ENCODE measurements at regions not wholly inside any gene's neighbourhood (a gene's known extent, or its start where the extent isn't known, plus 50 kb on each side); places are given as distances from the start of the nearest gene placed in this dataset.

DNA sequence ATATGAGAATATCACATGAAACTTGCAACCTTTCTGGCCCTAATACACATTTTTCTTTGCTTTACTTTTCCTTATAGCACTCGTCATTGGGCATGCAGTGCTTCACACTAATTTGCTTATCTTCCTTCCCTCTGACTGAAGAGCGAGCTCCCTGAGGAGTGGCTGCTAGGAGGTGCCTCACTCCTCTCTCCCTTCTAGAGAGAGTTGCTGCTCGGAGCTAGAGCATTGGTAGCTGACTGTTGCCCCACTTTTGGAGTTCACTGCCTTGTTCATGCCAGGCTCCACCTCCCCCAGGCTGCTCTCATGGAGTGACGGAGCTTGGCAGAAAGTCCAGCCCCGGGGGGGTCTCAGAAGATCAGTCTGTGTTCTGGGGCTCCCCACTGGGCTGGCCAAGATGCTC lies 413.2 kb downstream of the MED10 start:
- Histone ChIP-seq H3K27ac (ENCODE audit: low read depth, low read length) (no peak overlapping the region), H4K20me1 (ENCODE audit: insufficient read depth, low read length) (no peaks in the 10 kb centered on the region), H3K4me3 (ENCODE audit: insufficient read depth, low read length) (no peak overlapping the region), H3K36me3 (ENCODE audit: insufficient read depth, low read length) (no peaks in the 10 kb centered on the region), H3K27me3 (ENCODE audit: insufficient read depth, low read length) (no peaks in the 10 kb centered on the region), H3K9me3 (ENCODE audit: low read depth, low read length) (no peaks in the 10 kb centered on the region), H3K4me2 (ENCODE audit: insufficient read depth, low read length) (no peak overlapping the region), H3K4me1 (ENCODE audit: insufficient read depth, low read length) (no peaks in the 10 kb centered on the region), H3K79me2 (ENCODE audit: insufficient read depth, low read length) (no peaks in the 10 kb centered on the region), H2AFZ (ENCODE audit: low read length) (no peak overlapping the region)
- no peak for TF ChIP-seq CTCF (IDR thresholded peaks at IDR 0.05; ENCODE audit: extremely low read depth, low read depth, low read length)
- DNase-seq (ENCODE audit: insufficient read length, low spot score, missing footprints), result no peak

DNA sequence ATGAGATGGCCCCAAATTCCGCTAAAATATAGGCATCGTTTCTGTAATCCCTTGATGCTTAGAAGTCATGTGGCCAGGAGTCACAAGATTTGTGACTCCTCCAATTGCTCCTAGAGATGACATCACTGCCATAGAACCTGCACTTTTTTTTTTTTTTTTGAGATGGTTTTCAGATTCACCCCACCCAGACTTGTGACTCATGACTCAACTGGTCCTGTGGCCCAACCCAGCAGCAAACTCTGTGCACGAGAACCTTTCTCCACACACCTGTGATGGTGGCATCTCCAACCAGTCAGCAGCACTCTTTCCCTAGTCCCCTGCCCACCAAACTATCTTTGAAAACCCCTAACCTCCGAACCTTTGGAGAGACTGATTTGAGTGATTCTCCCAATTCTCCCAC lies 414.0 kb downstream of the MED10 start:
- Histone ChIP-seq H3K4me1 (ENCODE audit: insufficient read depth, low read length) (no peaks in the 10 kb centered on the region), H4K20me1 (ENCODE audit: insufficient read depth, low read length) (no peaks in the 10 kb centered on the region), H2AFZ (ENCODE audit: low read length) (no peak overlapping the region), H3K4me3 (ENCODE audit: insufficient read depth, low read length) (no peak overlapping the region), H3K27me3 (ENCODE audit: insufficient read depth, low read length) (no peaks in the 10 kb centered on the region), H3K79me2 (ENCODE audit: insufficient read depth, low read length) (no peaks in the 10 kb centered on the region), H3K36me3 (ENCODE audit: insufficient read depth, low read length) (no peaks in the 10 kb centered on the region), H3K27ac (ENCODE audit: low read depth, low read length) (no peak overlapping the region), H3K9me3 (ENCODE audit: low read depth, low read length) (no peaks in the 10 kb centered on the region), H3K4me2 (ENCODE audit: insufficient read depth, low read length) (no peak overlapping the region)
- no peak for DNase-seq (ENCODE audit: insufficient read length, low spot score, missing footprints)
- TF ChIP-seq CTCF (IDR thresholded peaks at IDR 0.05; ENCODE audit: extremely low read depth, low read depth, low read length), result no peak

- no peak overlapping the region for H3K4me2 ChIP-seq (ENCODE audit: insufficient read depth, low read length)
- no peaks in the 10 kb centered on the region for H3K36me3 ChIP-seq (ENCODE audit: insufficient read depth, low read length)
- H3K27me3 ChIP-seq (ENCODE audit: insufficient read depth, low read length), result no peaks in the 10 kb centered on the region
- H4K20me1 ChIP-seq (ENCODE audit: insufficient read depth, low read length), result no peaks in the 10 kb centered on the region
- no peak for TF ChIP-seq CTCF (IDR thresholded peaks at IDR 0.05; ENCODE audit: extremely low read depth, low read depth, low read length)
- no peaks in the 10 kb centered on the region for H3K4me1 ChIP-seq (ENCODE audit: insufficient read depth, low read length)
- DNase-seq (ENCODE audit: insufficient read length, low spot score, missing footprints), result no peak
- no peak overlapping the region for H2AFZ ChIP-seq (ENCODE audit: low read length)
- no peaks in the 10 kb centered on the region for H3K79me2 ChIP-seq (ENCODE audit: insufficient read depth, low read length)
- no peak overlapping the region for H3K27ac ChIP-seq (ENCODE audit: low read depth, low read length)
- peaks cover 4% of the 10 kb centered on the region for H3K9me3 ChIP-seq (ENCODE audit: low read depth, low read length)
- no peak overlapping the region for H3K4me3 ChIP-seq (ENCODE audit: insufficient read depth, low read length)
Measured at GRCh38 chr5:5957737-5958136, 420.6 kb downstream of the MED10 start.

DNA sequence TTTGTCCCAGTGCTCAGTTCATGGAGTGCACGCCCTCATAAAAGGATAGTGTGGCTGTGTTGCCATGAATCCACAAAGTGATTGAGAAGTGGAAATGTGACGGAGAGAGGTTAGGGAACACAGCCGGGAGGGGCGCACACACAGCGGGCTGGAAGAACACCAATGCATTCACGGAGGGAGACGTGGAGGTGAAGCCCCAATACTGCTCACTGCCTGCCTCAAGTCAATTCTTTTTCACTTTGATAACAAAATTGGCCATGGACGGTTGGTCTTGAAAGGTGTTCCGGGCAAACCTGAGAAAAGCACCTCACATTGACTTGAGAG lies 424.1 kb downstream of the MED10 start:
- Histone ChIP-seq H3K9me3 (ENCODE audit: low read depth, low read length) (peaks cover 4% of the 10 kb centered on the region), H3K4me2 (ENCODE audit: insufficient read depth, low read length) (no peak overlapping the region), H3K4me3 (ENCODE audit: insufficient read depth, low read length) (no peak overlapping the region), H3K27ac (ENCODE audit: low read depth, low read length) (no peak overlapping the region), H4K20me1 (ENCODE audit: insufficient read depth, low read length) (no peaks in the 10 kb centered on the region), H2AFZ (ENCODE audit: low read length) (no peak overlapping the region), H3K27me3 (ENCODE audit: insufficient read depth, low read length) (no peaks in the 10 kb centered on the region), H3K79me2 (ENCODE audit: insufficient read depth, low read length) (no peaks in the 10 kb centered on the region), H3K4me1 (ENCODE audit: insufficient read depth, low read length) (no peaks in the 10 kb centered on the region), H3K36me3 (ENCODE audit: insufficient read depth, low read length) (no peaks in the 10 kb centered on the region)
- TF ChIP-seq CTCF (IDR thresholded peaks at IDR 0.05; ENCODE audit: extremely low read depth, low read depth, low read length), result no peak
- DNase-seq (ENCODE audit: insufficient read length, low spot score, missing footprints), result no peak
